ENCODE measurements at regions not wholly inside any gene's neighbourhood (a gene's known extent, or its start where the extent isn't known, plus 50 kb on each side); places are given as distances from the start of the nearest gene placed in this dataset.

GRCh38 chr17:34728771-34729310 lies 149.5 kb downstream of the TMEM132E start:
- Mint-ChIP-seq H3K9me3 (ENCODE audit: low read depth) (peaks cover 10% of the 10 kb centered on the region), H3K4me3 (ENCODE audit: unreplicated experiment) (no peak overlapping the region), H3K4me1 (ENCODE audit: low read depth) (no peaks in the 10 kb centered on the region), H3K27ac (ENCODE audit: unreplicated experiment) (no peak overlapping the region), H3K27me3 (ENCODE audit: low read depth) (peaks cover 2% of the 10 kb centered on the region), H3K36me3 (ENCODE audit: low read depth) (no peaks in the 10 kb centered on the region)
- peak; percentile 76 for DNase-seq (ENCODE audit: low spot score)
- TF ChIP-seq CTCF (IDR thresholded peaks at IDR 0.05): no peak

GRCh38 chr17:34727601-34728000 lies 148.2 kb downstream of the TMEM132E start:
- DNase-seq (ENCODE audit: low spot score): no peak
- H3K4me3 Mint-ChIP-seq (ENCODE audit: unreplicated experiment): no peak overlapping the region
- H3K9me3 Mint-ChIP-seq (ENCODE audit: low read depth): peaks cover 10% of the 10 kb centered on the region
- H3K4me1 Mint-ChIP-seq (ENCODE audit: low read depth): no peaks in the 10 kb centered on the region
- no peak overlapping the region for H3K27ac Mint-ChIP-seq (ENCODE audit: unreplicated experiment)
- no peak for TF ChIP-seq CTCF (IDR thresholded peaks at IDR 0.05)
- peaks cover 2% of the 10 kb centered on the region for H3K27me3 Mint-ChIP-seq (ENCODE audit: low read depth)
- no peaks in the 10 kb centered on the region for H3K36me3 Mint-ChIP-seq (ENCODE audit: low read depth)

- H3K4me1 Mint-ChIP-seq (ENCODE audit: low read depth): no peaks in the 10 kb centered on the region
- H3K9me3 Mint-ChIP-seq (ENCODE audit: low read depth): peaks cover 8% of the 10 kb centered on the region
- peaks cover 2% of the 10 kb centered on the region for H3K27me3 Mint-ChIP-seq (ENCODE audit: low read depth)
- no peak for DNase-seq (ENCODE audit: low spot score)
- H3K4me3 Mint-ChIP-seq (ENCODE audit: unreplicated experiment): no peak overlapping the region
- no peak overlapping the region for H3K27ac Mint-ChIP-seq (ENCODE audit: unreplicated experiment)
- no peaks in the 10 kb centered on the region for H3K36me3 Mint-ChIP-seq (ENCODE audit: low read depth)
- no peak for TF ChIP-seq CTCF (IDR thresholded peaks at IDR 0.05)
Measured at GRCh38 chr17:34726536-34727384, 147.4 kb downstream of the TMEM132E start.

- Mint-ChIP-seq H3K27me3 (ENCODE audit: low read depth) (peaks cover 2% of the 10 kb centered on the region), H3K36me3 (ENCODE audit: low read depth) (no peaks in the 10 kb centered on the region), H3K9me3 (ENCODE audit: low read depth) (no peaks in the 10 kb centered on the region), H3K4me3 (ENCODE audit: unreplicated experiment) (no peak overlapping the region), H3K4me1 (ENCODE audit: low read depth) (no peaks in the 10 kb centered on the region), H3K27ac (ENCODE audit: unreplicated experiment) (no peak overlapping the region)
- no peak for DNase-seq (ENCODE audit: low spot score)
- TF ChIP-seq CTCF (IDR thresholded peaks at IDR 0.05): no peak
Measured at GRCh38 chr17:34725725-34726124, 146.3 kb downstream of the TMEM132E start.

GRCh38 chr17:34725008-34725407 lies 145.6 kb downstream of the TMEM132E start:
- Mint-ChIP-seq H3K9me3 (ENCODE audit: low read depth) (no peaks in the 10 kb centered on the region), H3K4me3 (ENCODE audit: unreplicated experiment) (no peak overlapping the region), H3K36me3 (ENCODE audit: low read depth) (no peaks in the 10 kb centered on the region), H3K4me1 (ENCODE audit: low read depth) (no peaks in the 10 kb centered on the region), H3K27me3 (ENCODE audit: low read depth) (peaks cover 2% of the 10 kb centered on the region), H3K27ac (ENCODE audit: unreplicated experiment) (no peak overlapping the region)
- no peak for DNase-seq (ENCODE audit: low spot score)
- no peak for TF ChIP-seq CTCF (IDR thresholded peaks at IDR 0.05)
